Neural cell (in vitro differentiated cells): ENCODE measurements at regions not wholly inside any gene's neighbourhood (a gene's known extent, or its start where the extent isn't known, plus 50 kb on each side); places are given as distances from the start of the nearest gene placed in this dataset.

Source experiments
- H2AFZ ChIP-seq: fragments of 200-600, 300-800 bp; sonication (generic), shearing (Covaris generic); 2 replicates; pipeline ENCODE4 v1.6.0; 2014; ENCODE audit warnings: low read depth, mild to moderate bottlenecking, antibody characterized with exemption, low read length, moderate library complexity
- H3F3A ChIP-seq: fragments of 200-600 bp; shearing (Covaris generic); 2 replicates; pipeline ENCODE4 v1.6.1; 2016; ENCODE audit warnings: mild to moderate bottlenecking, moderate library complexity, mixed read lengths, antibody characterized with exemption, low read length; ENCODE audit not compliant: insufficient read depth, poor library complexity, severe bottlenecking
- H3K27ac ChIP-seq: fragments of 200-600, 300-800 bp; sonication (generic), shearing (Covaris generic); 2 replicates; pipeline ENCODE4 v1.5.1; 2014; ENCODE audit warnings: mild to moderate bottlenecking, low read length, moderate library complexity
- H3K27me3 ChIP-seq: fragments of 300-800, 200-600 bp; sonication (generic), shearing (Covaris generic); 2 replicates; pipeline ENCODE4 v1.6.0; 2014; ENCODE audit warnings: mild to moderate bottlenecking, low read depth, low read length, moderate library complexity; ENCODE audit not compliant: insufficient read depth
- H3K36me3 ChIP-seq: fragments of 300-800, 200-600 bp; sonication (generic), shearing (Covaris generic); 2 replicates; pipeline ENCODE4 v1.5.1; 2014; ENCODE audit warnings: mild to moderate bottlenecking, antibody characterized with exemption, low read length, moderate library complexity; ENCODE audit not compliant: insufficient read depth
- H3K4me2 ChIP-seq: fragments of 300-800, 200-600 bp; sonication (generic), shearing (Covaris generic); 2 replicates; pipeline ENCODE4 v1.6.0; 2014; ENCODE audit warnings: mild to moderate bottlenecking, low read length
- H3K4me3 ChIP-seq: fragments of 300-800, 200-600 bp; sonication (generic), shearing (Covaris generic); 2 replicates; pipeline ENCODE4 v1.5.1; 2014; ENCODE audit warnings: mild to moderate bottlenecking, low read length, moderate library complexity
- H3K79me2 ChIP-seq: fragments of 200-600 bp; shearing (Covaris generic); replicated peaks from 2 replicates; pipeline ENCODE4 v1.6.0; 2014; ENCODE audit warnings: mild to moderate bottlenecking, low read length, moderate library complexity; ENCODE audit not compliant: insufficient read depth
- H3K9ac ChIP-seq: fragments of 300-800, 200-600 bp; sonication (generic), shearing (Covaris generic); 2 replicates; pipeline ENCODE4 v1.6.1; 2016; ENCODE audit warnings: mild to moderate bottlenecking, low read length, mixed read lengths
- H3K9me2 ChIP-seq: fragments of 200-600 bp; shearing (Covaris generic); 2 replicates; pipeline ENCODE4 v1.6.1; 2016; ENCODE audit warnings: mild to moderate bottlenecking, low read length, mixed read lengths; ENCODE audit not compliant: insufficient read depth
- H3K9me3 ChIP-seq: fragments of 200-600, 300-800 bp; sonication (generic), shearing (Covaris generic); 2 replicates; pipeline ENCODE4 v1.6.1; 2016; ENCODE audit warnings: mild to moderate bottlenecking, mixed run types, low read length, moderate library complexity, mixed read lengths
- H4K20me1 ChIP-seq: fragments of 200-600 bp; shearing (Covaris generic); 2 replicates; pipeline ENCODE4 v1.6.1; 2016; ENCODE audit warnings: mild to moderate bottlenecking, mixed run types; ENCODE audit not compliant: insufficient read depth
- CTCF ChIP-seq: fragments of 450-650 bp; IDR thresholded peaks from 2 replicates; pipeline ENCODE4 v1.5.1; 2014; ENCODE audit warnings: antibody characterized with exemption, mild to moderate bottlenecking, moderate library complexity; ENCODE audit not compliant: poor library complexity, severe bottlenecking
- EP300 ChIP-seq: fragments of 450-650 bp; conservative IDR thresholded peaks from 2 replicates; pipeline ENCODE4 v1.6.1; 2014; ENCODE audit warnings: antibody characterized with exemption, mild to moderate bottlenecking, moderate library complexity; ENCODE audit not compliant: poor library complexity, severe bottlenecking
- EZH2 ChIP-seq: fragments of 200-600, 300-800 bp; shearing (Covaris generic), sonication (generic); IDR thresholded peaks from 2 replicates; pipeline ENCODE4 v1.6.1; 2014; ENCODE audit warnings: antibody characterized with exemption, low read length, borderline replicate concordance, mild to moderate bottlenecking; ENCODE audit not compliant: insufficient read depth, poor library complexity, severe bottlenecking
- MXI1 ChIP-seq: fragments of 450-650 bp; conservative IDR thresholded peaks from 2 replicates; pipeline ENCODE4 v1.6.1; 2014; ENCODE audit warnings: antibody characterized with exemption, mild to moderate bottlenecking; ENCODE audit not compliant: poor library complexity, severe bottlenecking
- POLR2AphosphoS5 ChIP-seq: IDR thresholded peaks from 2 replicates; pipeline ENCODE4 v1.6.1; 2012
- RAD21 ChIP-seq: fragments of 450-650 bp; conservative IDR thresholded peaks from 2 replicates; pipeline ENCODE4 v1.6.1; 2014; ENCODE audit warnings: antibody characterized with exemption, mild to moderate bottlenecking, moderate library complexity
- REST ChIP-seq: IDR thresholded peaks from 2 replicates; pipeline ENCODE4 v1.6.1; 2012; ENCODE audit warnings: borderline replicate concordance
- SMC3 ChIP-seq: fragments of 450-650 bp; conservative IDR thresholded peaks from 2 replicates; pipeline ENCODE4 v1.6.1; 2014; ENCODE audit warnings: antibody characterized with exemption, mild to moderate bottlenecking, moderate library complexity; ENCODE audit not compliant: poor library complexity
- TAF1 ChIP-seq: IDR thresholded peaks from 2 replicates; pipeline ENCODE4 v1.6.1; 2012; ENCODE audit warnings: low read depth

- Histone ChIP-seq H3F3A (no peaks in the 10 kb centered on the region), H3K4me2 (no peak overlapping the region), H3K9me3 (no peaks in the 10 kb centered on the region), H2AFZ (no peak overlapping the region), H3K9me2 (no peaks in the 10 kb centered on the region), H3K36me3 (no peaks in the 10 kb centered on the region), H3K27me3 (no peaks in the 10 kb centered on the region), H3K27ac (no peak overlapping the region), H3K4me3 (no peak overlapping the region), H4K20me1 (no peaks in the 10 kb centered on the region), H3K79me2 (no peaks in the 10 kb centered on the region), H3K9ac (no peak overlapping the region)
- no peak for TF ChIP-seq MXI1
- TF ChIP-seq CTCF = no peak
- no peak for TF ChIP-seq POLR2AphosphoS5
- TF ChIP-seq EZH2 = no peak
- no peak for TF ChIP-seq RAD21
- no peak for TF ChIP-seq EP300
- no peak for TF ChIP-seq SMC3
- TF ChIP-seq REST = no peak
- no peak for TF ChIP-seq TAF1
Measured at GRCh38 chr21:17402937-17403336, 109.9 kb upstream of the CXADR start.

GRCh38 chr21:17406202-17406601 lies 106.6 kb upstream of the CXADR start:
- H3F3A ChIP-seq = no peaks in the 10 kb centered on the region
- no peak overlapping the region for H2AFZ ChIP-seq
- no peaks in the 10 kb centered on the region for H3K36me3 ChIP-seq
- no peaks in the 10 kb centered on the region for H3K9me3 ChIP-seq
- no peak overlapping the region for H3K4me3 ChIP-seq
- H3K79me2 ChIP-seq = no peaks in the 10 kb centered on the region
- no peak overlapping the region for H3K27ac ChIP-seq
- H3K4me2 ChIP-seq = no peak overlapping the region
- TF ChIP-seq EZH2 = no peak
- TF ChIP-seq RAD21 = no peak
- no peak for TF ChIP-seq TAF1
- no peak for TF ChIP-seq CTCF
- TF ChIP-seq EP300 = no peak
- TF ChIP-seq SMC3 = no peak
- TF ChIP-seq REST = no peak
- no peak for TF ChIP-seq POLR2AphosphoS5
- TF ChIP-seq MXI1 = no peak
- H3K27me3 ChIP-seq = no peaks in the 10 kb centered on the region
- no peaks in the 10 kb centered on the region for H3K9me2 ChIP-seq
- H3K9ac ChIP-seq = no peak overlapping the region
- H4K20me1 ChIP-seq = no peaks in the 10 kb centered on the region
